GM19328 (cell line): ENCODE measurements at regions not wholly inside any gene's neighbourhood (a gene's known extent, or its start where the extent isn't known, plus 50 kb on each side); places are given as distances from the start of the nearest gene placed in this dataset.
"Not testable (repeated sequence)": the region's sequence is repeated elsewhere in the genome, so short reads cannot be mapped to it uniquely, and the experiment has no call there.

Experiments used
- ATAC-seq: cut with Tn5 transposase; IDR thresholded peaks from one replicate; pipeline ENCODE4 v1.9.1; 2021; ENCODE audit warnings: mild to moderate bottlenecking, moderate library complexity; ENCODE audit not compliant: unreplicated experiment

DNA sequence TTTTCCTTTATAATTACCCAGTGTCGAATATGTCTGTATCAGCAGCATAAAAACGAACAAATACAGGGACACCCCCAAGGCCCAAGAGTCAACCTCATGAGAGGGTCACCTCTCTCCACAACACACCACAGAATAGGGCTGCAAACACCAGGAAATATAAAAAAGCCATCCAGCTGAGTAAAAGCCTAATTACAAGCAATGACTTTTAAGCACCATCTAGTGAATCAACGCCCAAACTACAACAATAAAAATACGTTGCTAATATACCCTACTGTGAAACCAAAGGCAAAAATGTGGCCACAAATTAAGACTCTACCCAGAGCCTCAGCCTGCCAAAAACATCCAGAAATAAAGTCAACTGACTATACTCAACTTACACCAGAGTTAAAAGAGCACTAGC lies 817.9 kb upstream of the NEGR1 start:
- no peak for ATAC-seq

DNA sequence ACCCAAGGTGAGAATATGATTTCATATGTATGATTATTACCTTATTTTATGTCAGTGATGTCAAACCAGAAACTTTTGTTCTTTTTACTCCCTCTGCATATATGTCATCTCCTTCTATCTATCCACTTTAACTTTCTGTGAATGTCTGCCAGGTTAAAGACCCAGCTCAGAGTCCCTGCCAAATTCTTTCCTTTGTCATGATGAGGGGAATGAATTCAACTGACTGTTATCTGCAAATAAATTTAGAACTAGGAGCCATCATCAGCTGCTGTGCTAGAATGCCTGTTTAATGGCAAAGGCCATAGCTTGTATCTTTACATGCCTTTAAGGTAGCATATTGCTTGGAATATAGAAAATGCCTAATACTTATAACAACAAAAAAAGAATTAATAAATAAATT lies 815.6 kb upstream of the NEGR1 start:
- ATAC-seq, result no peak

DNA sequence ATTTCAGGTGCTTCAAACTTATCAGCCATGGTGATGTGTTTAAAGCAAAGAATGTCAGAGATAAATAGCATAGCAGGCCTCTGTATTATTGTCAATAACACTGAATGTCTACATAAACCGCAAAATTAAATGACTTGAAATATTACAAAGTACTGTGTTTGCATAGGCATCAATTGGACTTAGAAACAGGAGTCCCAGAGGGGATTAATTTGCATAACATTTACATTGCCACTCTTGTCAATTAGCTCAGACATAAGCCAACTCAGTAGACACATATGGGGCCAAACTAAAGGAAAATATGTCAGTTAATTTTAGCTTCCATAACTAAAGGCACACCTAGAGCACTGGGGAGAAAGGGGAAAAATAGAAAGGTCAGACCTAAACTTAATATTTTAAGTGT lies 814.5 kb upstream of the NEGR1 start:
- ATAC-seq, result no peak

DNA sequence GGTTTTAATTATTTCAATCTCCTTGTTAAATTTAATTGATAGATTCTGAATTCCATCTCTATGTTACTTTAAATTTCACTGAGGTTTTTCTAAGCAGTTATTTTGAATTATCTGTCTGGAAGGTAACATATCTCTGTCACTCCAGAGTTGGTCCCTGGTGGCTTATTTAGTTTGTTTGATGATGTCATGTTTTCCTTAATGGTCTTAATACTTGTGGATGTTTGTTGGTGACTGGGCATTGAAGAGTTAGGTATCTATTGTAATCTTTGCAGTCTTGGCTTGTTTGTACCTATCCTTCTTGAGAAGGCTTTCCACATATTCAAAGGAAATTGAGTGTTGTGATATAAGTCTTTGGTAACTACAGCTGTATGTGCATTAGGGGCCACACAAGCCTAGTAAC lies 810.0 kb upstream of the NEGR1 start:
- ATAC-seq, result no peak

DNA sequence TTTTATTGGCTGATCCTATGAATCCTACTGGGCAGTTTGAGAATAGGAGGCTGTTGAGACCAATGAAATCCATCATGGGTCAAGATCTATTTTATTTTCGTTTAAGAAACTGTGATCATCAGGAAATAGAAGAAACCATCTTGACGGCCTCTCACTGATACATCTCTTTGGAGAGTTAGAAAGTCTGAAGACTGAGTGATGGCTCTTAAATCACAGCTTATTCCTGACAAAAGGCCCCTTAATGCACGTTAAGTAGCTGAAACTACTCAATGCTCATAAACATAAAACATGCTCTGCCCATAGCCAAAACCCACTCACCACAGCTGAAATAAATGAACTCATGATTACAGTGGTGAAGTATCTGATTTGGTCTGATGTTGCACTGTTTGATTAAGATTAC lies 784.5 kb upstream of the NEGR1 start:
- ATAC-seq, result no peak

DNA sequence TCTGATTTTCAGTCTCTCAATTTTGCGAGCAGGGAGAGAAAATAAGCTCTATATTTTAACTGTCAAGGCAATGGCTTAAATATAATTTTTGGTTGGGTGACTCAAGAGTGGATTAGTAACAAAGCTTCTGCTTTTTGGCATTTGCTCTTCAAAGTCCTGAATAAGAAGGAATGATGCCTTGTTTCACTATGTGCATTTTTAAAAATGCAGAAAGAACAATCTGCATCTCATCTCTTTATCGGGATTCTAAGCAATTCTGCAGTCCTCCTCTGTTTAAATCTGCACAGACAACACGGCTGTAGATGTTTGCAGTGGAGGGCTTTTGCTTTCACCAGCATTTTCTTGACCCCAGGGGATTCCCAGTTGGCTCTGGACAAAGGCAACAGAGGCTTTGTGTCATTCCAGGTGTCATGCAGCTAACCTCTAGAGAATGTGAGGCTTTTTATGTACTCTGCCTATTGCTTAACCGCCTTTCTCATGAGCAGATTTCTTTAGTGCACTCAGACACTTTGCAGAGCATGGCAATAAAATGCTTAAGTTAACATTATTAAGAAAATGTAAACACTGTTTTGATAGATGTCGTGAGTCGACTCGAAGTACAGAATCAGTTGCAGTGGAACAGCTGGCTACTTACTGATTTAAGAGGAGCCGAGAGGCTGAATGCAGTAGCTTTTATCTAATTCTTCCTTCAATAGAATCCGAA lies 783.2 kb upstream of the NEGR1 start:
- no peak for ATAC-seq

DNA sequence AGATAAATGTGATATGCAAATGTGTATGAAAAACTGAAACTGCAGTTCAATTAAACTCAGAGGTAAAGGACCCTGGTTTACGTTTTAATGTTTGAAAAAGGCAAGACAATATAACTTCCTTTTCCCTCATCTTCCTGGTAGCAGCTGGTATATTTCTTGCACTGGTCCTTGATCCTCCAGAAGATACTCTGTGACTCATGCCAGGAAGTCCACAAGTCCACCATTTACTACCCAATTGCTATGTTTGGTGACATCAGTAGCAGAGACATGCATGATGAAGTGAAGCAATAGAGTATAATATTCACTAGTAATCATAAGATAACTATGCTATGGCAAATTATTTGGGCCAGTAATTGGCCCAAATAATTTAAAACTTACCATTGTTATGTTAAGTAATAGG lies 774.5 kb upstream of the NEGR1 start:
- no peak for ATAC-seq

DNA sequence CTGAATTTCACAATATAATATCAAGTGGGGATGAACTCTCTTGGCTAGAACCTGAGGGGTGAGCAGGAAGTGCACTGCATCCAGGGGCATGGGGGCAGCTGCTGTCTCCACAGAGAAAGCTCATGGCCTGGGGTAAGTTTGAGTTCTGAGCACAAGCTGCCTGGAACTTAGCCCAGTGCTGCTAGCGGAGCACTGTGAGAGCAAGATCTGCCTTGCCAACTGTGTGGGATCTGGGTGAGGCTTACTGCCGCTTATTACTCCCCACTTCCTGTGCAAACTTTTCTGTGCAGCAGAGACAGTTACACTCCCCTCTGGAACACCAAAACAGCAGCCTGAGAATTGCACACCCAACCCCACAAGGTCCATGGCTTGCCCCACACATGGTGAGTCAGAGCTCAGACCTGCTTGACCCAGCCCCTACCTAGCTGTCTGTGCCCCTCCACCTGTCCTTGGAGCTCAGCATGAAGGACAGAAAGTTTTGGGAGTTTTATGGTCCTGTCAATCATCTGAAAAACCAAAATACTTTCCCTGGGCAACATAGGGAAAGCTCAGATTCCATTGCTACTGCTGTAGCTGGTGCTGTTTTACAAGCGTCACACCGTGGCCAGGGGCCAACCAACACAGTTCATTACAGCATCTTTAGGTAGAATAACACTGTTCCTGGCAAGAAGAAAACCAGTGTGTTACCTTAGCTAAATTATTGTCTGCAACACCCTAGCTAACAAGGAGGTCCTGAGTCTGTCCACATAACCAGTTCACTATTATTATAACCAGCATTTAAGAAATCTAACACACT lies 762.1 kb upstream of the NEGR1 start:
- ATAC-seq, result no peak

DNA sequence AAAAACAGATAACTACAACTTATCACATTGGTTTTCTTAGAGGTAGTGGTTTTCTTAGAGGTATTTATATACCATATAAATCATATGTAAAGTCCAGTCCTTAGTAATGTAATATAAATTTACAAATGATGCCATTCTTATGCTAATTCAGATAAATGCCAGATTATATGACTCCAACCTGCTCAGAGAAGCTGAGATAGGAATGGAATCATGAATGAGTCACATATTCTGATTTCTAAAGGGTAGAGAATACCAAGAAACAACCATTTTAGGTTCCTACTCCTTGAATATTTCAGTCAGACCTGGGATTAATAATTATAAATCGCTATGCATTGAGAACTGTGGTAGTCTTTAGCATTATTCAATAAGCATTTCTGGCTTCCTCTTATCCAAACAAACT lies 760.1 kb upstream of the NEGR1 start:
- ATAC-seq, result no peak

DNA sequence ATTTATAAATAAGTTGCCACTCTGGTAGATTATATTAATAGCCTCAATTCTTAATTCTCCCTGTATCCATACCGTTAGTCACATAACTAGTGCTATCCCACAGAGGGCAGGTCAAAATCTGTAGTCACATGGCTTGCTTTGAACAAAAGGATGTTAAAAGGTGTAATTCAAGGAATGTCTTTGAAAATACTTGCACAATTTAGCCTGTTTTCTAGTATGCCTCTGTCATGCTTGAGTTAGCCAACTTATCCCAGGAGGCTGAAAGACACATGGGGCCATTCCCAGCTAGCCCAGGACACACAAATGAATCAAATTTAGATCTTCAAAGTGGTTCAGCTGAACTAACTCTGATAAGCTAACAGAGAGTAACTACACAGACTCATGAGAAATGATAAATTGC lies 758.5 kb upstream of the NEGR1 start:
- ATAC-seq, result no peak

DNA sequence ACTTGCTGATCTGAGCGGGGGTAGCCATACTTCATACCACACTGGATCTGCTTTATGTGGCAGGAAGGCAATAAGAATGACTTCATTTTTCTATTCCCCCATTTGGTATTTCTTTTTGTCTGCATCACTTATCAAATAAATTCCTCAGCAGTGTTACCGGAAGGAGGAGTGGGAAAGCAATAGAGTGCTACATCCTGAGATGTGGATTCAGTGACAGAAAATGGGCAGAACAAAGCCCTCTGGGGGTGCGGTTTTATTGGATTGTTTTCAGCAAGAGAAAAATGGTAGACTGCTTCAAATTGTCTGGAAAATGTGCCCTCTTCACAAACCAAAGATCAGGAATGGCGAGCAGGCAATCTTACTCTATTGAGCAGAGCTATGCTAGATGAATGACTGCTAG lies 751.9 kb upstream of the NEGR1 start:
- ATAC-seq, result no peak

DNA sequence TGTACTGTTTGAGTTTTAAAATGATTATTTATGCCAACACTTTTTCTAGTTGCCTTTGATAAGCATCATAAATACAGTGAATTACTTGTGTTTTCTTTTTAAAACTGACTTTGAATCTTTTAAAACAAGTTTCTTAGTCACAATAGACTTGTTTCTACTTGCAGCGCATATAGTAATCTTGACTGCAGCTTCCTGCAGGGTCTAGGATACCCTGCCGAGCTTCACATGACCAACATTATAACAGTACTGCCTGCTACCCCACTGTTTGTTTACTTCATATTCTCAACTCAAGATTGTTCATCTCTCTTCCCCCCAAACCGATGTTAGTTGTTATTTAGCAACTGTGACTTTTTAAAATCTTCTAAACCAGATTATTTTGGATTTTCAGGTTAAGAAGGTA lies 751.3 kb upstream of the NEGR1 start:
- no peak for ATAC-seq

DNA sequence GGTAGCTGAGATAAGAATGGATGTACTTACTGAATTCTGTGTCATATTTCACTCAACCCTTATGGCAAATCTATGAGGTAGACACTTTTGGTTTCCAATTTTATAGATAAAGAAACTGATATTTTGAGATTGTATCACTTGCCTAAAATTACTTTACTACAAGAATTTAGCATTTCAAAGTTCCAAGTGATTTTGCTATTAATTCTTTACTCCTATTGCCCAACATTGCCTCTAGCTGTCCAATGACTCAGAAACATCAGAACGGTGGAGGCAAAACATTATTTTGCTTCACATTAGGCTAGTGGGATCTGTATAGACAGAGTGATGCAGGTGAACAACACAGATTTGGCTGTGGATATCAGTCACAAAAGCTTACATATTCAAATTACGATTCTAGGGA lies 747.2 kb upstream of the NEGR1 start:
- ATAC-seq, result no peak

DNA sequence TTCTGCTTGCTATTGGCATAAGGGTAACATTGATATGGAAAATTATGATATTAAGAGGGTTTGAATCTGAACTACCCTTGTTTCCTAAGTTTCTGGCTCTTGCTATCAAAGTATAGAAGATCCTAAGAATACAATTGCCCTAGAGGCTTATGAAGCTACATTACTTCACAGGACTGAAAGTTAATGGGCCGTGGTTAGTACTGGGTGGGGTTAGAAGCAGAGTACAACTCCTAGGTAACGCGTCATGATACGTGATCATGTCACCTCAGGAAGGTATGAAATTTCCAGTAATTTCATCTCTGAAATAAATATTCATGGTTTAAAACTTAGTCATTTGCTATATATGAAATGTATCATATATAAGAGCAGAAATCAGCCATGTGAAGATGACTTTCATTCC lies 743.8 kb upstream of the NEGR1 start:
- ATAC-seq, result no peak

DNA sequence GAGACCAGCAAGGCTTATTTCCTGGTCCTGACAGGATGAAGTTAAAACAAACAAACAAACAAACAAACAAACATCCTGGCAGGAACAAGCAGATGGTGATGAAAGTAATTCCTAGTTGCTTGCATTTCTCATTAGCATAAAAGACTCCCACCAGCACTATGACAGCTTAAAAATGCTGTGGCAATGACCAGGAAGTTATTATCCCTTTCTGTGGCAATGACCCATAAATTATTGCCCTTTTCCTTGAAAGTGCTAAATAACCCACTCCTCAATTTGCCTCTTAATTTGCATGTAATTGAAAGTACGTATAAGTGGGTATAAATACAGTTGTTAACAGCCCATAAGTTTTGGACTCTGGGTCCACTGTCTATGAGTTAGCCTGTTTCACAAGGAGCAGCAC lies 727.6 kb upstream of the NEGR1 start:
- no peak for ATAC-seq

DNA sequence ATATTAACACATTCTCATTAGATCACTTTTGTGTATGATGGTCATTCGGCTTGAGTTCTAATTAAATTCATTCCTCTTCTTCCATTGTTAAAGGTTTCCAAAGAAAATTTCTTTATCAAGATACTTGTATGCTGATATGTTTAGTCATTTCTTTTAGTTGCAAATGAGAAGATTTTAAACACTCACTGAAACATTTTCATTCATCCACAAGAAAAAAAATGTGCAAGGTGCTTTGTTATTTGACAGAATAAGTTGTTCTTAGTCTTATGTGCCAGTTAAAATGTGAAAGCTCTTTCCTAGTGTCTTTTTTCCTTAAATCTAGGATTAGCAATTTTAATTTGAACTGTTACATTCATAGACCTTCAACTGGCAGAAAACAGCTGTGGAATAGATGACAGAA lies 727.0 kb upstream of the NEGR1 start:
- no peak for ATAC-seq

DNA sequence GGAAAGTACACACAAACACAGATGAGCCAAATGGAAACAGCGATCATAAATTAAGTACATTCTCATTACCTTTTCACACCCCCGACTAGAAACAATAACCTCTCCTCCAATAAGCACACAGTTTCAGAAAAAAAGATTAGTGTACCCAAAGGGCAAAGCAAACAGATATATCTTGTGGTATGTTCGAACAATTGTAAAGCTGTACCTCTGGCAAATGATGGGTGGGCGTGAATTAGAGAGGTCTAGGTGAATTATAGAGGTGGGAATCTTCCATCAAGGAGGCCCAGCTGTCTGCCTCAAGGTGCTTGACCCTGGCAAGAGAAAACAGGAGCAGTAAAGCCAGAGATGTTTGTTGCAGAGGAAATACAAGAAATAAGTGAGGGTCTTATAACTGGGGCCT lies 715.3 kb upstream of the NEGR1 start:
- ATAC-seq, result no peak

DNA sequence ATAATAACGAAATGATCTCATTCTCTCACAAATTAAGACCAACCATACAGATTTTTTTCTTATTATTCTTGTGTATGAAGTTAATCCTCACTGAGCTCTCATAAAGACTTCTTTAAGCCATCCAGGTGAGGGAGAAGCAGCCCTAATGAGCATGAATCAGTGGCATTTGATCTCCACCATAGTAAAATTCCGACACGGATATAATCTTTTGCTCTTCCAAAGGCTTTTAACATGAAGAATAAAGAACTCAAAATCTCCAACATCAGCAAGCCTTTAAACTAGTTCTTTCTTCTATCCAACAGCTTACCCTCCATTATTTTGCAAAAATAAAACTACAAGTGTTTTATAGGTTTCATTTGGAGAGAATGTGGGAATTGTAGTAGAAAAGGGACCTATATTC lies 714.7 kb upstream of the NEGR1 start:
- no peak for ATAC-seq

DNA sequence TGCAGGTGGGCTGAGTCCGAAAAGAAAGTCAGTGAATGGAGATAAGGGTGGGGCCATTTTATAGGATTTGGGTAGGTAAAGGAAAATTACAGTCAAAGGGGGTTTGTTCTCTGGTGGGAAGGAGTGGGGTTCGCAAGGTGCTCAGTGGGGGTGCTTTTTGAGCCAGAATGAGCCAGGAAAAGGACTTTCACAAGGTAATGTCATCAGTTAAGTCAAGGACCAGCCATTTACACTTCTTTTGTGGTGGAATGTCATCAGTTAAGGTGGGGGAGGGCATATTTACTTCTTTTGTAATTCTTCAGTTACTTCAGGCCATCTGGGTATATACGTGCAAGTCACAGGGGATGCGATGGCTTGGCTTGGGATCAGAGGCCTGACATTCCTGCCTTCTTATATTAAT lies 705.5 kb upstream of the NEGR1 start:
- not testable (repeated sequence) for ATAC-seq

DNA sequence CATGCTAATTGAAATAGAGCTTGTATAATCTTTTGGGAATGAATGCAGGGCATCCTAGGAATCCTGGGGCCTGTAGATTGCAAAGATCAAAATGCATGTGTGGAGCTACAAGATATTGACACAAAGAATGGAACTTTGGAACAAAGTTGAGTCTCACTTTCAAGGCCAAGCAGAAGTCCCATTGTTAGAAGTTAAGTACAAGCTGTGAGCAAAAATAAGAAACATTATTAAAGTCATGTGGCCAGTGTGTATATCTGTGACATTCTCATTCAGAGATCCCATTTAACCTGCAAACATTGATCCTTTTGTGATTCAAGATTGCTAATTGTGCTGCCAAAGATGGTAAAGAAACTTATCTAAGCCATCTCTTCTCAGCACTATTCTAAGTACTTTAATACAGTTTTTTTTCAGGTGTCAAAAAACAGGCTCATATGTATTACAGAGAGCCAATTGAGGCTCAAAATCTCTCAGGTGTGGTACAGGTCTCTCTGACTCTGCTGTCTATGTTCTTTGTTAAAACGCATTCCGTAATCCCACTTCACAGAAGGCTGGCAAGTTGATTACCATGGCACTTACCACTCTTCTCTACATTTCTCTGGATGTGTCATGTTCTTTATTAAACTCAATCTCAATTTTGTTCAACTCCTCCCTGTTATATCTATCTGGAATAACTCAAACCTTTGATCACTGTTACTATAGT lies 704.4 kb upstream of the NEGR1 start:
- ATAC-seq, result no peak

DNA sequence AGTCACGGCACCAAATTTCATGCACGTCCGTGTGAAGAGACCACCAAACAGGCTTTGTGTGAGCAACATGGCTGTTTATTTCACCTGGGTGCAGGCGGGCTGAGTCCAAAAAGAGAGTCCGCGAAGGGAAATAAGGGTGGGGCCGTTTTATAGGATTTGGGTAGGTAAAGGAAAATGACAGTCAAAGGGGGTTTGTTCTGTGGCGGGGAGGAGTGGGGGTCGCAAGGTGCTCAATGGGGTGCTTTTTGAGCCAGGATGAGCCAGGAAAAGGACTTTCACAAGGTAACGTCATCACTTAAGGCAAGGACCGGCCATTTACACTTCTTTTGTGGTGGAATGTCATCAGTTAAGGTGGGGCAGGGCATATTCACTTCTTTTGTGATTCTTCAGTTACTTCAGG lies 702.7 kb upstream of the NEGR1 start:
- ATAC-seq, result not testable (repeated sequence)

DNA sequence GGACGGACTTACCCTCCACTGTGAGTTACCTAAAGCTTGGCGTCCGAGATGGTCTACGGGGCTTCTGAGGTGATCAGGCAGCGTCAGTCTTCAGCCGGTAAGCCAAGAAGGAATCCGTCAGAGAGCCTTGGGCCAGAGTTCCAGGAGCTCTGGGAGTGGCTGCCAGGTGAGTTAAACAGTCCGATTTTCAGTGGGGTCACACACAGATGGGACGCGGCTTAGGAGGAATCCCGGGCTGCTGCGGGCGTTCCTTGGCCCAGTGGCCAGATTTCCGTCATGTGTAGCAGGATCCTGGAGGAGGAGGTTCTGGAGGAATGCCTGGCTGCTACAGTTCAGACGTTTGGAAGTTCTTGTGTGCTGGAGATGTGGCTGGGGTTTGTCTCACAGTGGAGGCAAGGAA lies 700.7 kb upstream of the NEGR1 start:
- ATAC-seq, result not testable (repeated sequence)
